Smooth muscle cell (in vitro differentiated cells): ENCODE measurements at regions not wholly inside any gene's neighbourhood (a gene's known extent, or its start where the extent isn't known, plus 50 kb on each side); places are given as distances from the start of the nearest gene placed in this dataset.

Experiments
- DNase-seq: peaks from one replicate; lab custom pipeline; 2025; ENCODE audit not compliant: unreplicated experiment; lab: John Stamatoyannopoulos, UW
- H2AFZ ChIP-seq: fragments of 200-600 bp; sonication (generic); 2 replicates; pipeline ENCODE4 v1.6.0; 2016; ENCODE audit warnings: antibody characterized with exemption, low read depth, mild to moderate bottlenecking
- H3F3A ChIP-seq: fragments of 200-600 bp; sonication (generic); 2 replicates; pipeline ENCODE4 v1.6.0; 2017; ENCODE audit warnings: antibody characterized with exemption, low read depth
- H3K27ac ChIP-seq: fragments of 200-600 bp; sonication (generic); 2 replicates; pipeline ENCODE4 v1.5.1; 2016; ENCODE audit warnings: low read depth, mild to moderate bottlenecking
- H3K27me3 ChIP-seq: fragments of 200-600 bp; sonication (generic); 2 replicates; pipeline ENCODE4 v1.6.1; 2016; ENCODE audit warnings: low read depth, mild to moderate bottlenecking
- H3K36me3 ChIP-seq: fragments of 200-600 bp; sonication (generic); 2 replicates; pipeline ENCODE4 v1.5.1; 2016; ENCODE audit warnings: low read depth
- H3K4me1 ChIP-seq: fragments of 200-600 bp; sonication (generic); 2 replicates; pipeline ENCODE4 v1.5.1; 2016; ENCODE audit warnings: low read depth
- H3K4me2 ChIP-seq: fragments of 200-600 bp; sonication (generic); 2 replicates; pipeline ENCODE4 v1.6.0; 2016; ENCODE audit warnings: mild to moderate bottlenecking
- H3K4me3 ChIP-seq: fragments of 200-600 bp; sonication (generic); 2 replicates; pipeline ENCODE4 v1.5.1; 2016; ENCODE audit warnings: mild to moderate bottlenecking
- H3K79me2 ChIP-seq: fragments of 200-600 bp; sonication (generic); 2 replicates; pipeline ENCODE4 v1.6.0; 2016; ENCODE audit warnings: low read depth, mild to moderate bottlenecking
- H3K9ac ChIP-seq: fragments of 200-600 bp; sonication (generic); 2 replicates; pipeline ENCODE4 v1.6.0; 2016; ENCODE audit warnings: low read depth
- H3K9me3 ChIP-seq: fragments of 200-600 bp; sonication (generic); replicated peaks from 2 replicates; pipeline ENCODE4 v1.5.1; 2016; ENCODE audit warnings: low read depth
- H4K20me1 ChIP-seq: fragments of 200-600 bp; sonication (generic); 2 replicates; pipeline ENCODE4 v1.6.0; 2016; ENCODE audit warnings: low read depth
- CTCF ChIP-seq: fragments of 200-600 bp; sonication (generic); IDR thresholded peaks from 2 replicates; pipeline ENCODE4 v1.5.1; 2017; ENCODE audit warnings: borderline replicate concordance, mild to moderate bottlenecking, antibody characterized with exemption; ENCODE audit not compliant: insufficient read depth, poor library complexity, severe bottlenecking
- WGBS: methylation state at CpG from one replicate; pipeline ENCODE4 v1.1.7; 2016; ENCODE audit warnings: low lambda C conversion rate; 5-methylcytosine and 5-hydroxymethylcytosine counted together

GRCh38 chr5:58123501-58123900 is 336.4 kb downstream of the PLK2 start:
- no peaks in the 10 kb centered on the region for H3K27me3 ChIP-seq
- no peaks in the 10 kb centered on the region for H3K79me2 ChIP-seq
- H2AFZ ChIP-seq: no peak overlapping the region
- no peak for DNase-seq
- no peak overlapping the region for H3K27ac ChIP-seq
- no peaks in the 10 kb centered on the region for H3K9me3 ChIP-seq
- WGBS: 92% methylated on average over 4 of the region's 4 CpGs
- H4K20me1 ChIP-seq: no peaks in the 10 kb centered on the region
- no peaks in the 10 kb centered on the region for H3K36me3 ChIP-seq
- H3K4me2 ChIP-seq: no peak overlapping the region
- no peaks in the 10 kb centered on the region for H3F3A ChIP-seq
- peaks cover 15% of the 10 kb centered on the region for H3K4me1 ChIP-seq
- no peak overlapping the region for H3K9ac ChIP-seq
- no peak for TF ChIP-seq CTCF
- no peak overlapping the region for H3K4me3 ChIP-seq

GRCh38 chr5:58122848-58123392 is 337.0 kb downstream of the PLK2 start:
- H3K27ac ChIP-seq: no peak overlapping the region
- H3K4me3 ChIP-seq: no peak overlapping the region
- H3K4me1 ChIP-seq: peaks cover 15% of the 10 kb centered on the region
- no peaks in the 10 kb centered on the region for H4K20me1 ChIP-seq
- H2AFZ ChIP-seq: peak overlapping the region; percentile 24
- 36% methylated on average over 3 of the region's 3 CpGs for WGBS
- H3K27me3 ChIP-seq: no peaks in the 10 kb centered on the region
- DNase-seq: no peak
- H3K36me3 ChIP-seq: no peaks in the 10 kb centered on the region
- H3K9ac ChIP-seq: no peak overlapping the region
- no peak for TF ChIP-seq CTCF
- peak overlapping the region; percentile 3 for H3K4me2 ChIP-seq
- no peaks in the 10 kb centered on the region for H3K9me3 ChIP-seq
- H3F3A ChIP-seq: no peaks in the 10 kb centered on the region
- H3K79me2 ChIP-seq: no peaks in the 10 kb centered on the region

- no peak for DNase-seq
Observed at GRCh38 chr5:58122157-58122556, 337.7 kb downstream of the PLK2 start.

More at GRCh38 chr5:58122157-58122556, 337.7 kb downstream of the PLK2 start:
- Histone ChIP-seq H3K4me1 (peaks cover 15% of the 10 kb centered on the region), H3K9me3 (no peaks in the 10 kb centered on the region), H3K79me2 (no peaks in the 10 kb centered on the region), H4K20me1 (no peaks in the 10 kb centered on the region), H3K4me3 (no peak overlapping the region), H3F3A (no peaks in the 10 kb centered on the region), H3K27me3 (no peaks in the 10 kb centered on the region), H2AFZ (no peak overlapping the region), H3K36me3 (no peaks in the 10 kb centered on the region), H3K4me2 (no peak overlapping the region), H3K27ac (no peak overlapping the region), H3K9ac (no peak overlapping the region)
- 83% methylated on average over 2 of the region's 2 CpGs for WGBS
- no peak for TF ChIP-seq CTCF
